Activated CD4-positive, alpha-beta T cell treated with anti-CD3 and anti-CD28 coated beads, Interleukin-2, amount 50 U/mL, for 48 hours (primary cell): ENCODE measurements at regions not wholly inside any gene's neighbourhood (a gene's known extent, or its start where the extent isn't known, plus 50 kb on each side); places are given as distances from the start of the nearest gene placed in this dataset.
"Not testable (repeated sequence)": the region's sequence is repeated elsewhere in the genome, so short reads cannot be mapped to it uniquely, and the experiment has no call there.

Source experiments
- DNase-seq, 2 experiments: peaks; one replicate each; pipeline ENCODE4 v3.0.0-alpha.2; 2020

DNA sequence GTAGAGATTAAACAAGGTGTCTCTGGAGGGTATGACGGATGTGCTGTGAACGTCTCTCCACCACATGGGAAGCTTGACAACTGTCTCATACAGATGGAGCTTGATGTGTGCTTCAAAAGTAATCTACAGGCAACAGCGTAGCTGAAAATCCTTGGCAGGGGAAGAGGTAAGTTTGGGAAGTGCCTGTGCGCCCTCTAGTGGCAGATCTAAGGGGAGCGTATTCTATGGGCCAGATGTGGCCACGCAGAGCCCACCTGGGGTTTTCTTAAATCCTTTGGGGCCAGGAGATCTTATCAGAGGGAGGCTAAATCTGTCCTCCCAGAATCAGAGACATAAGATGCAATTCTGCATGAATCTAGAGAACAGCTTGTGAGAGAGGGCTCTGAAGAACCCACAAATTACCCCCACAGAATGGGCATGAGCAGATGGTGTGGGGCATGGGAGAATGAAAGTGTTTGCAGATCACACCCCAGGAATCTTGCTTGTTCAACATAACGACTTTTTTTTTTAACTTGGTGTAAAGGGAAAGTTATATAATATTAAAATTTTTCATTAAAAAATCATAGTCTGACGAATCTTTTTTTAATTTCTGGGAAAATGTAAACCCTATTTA, 91.2 kb upstream of the MPP7 start:
- DNase-seq = peak; percentile 63 to 77

DNA sequence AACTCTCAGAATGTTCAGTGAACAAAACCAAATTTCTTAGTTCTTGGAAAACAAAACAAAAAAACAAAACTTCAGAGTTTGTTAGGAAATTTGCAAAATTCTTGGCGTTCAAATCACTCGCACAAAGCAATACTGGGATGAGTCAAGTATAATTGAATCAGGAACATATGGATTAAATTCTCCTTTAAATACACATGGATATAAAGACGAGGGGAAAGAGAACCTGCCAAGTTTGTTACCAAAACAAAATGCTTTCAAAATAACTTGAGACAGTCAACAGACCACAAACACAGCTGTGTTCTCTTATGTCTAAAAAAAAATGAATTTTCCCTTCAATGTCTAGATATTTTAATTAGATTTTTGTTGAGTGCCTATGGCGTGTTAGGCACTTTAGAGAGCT, 93.5 kb upstream of the MPP7 start:
- no peak for DNase-seq

DNA sequence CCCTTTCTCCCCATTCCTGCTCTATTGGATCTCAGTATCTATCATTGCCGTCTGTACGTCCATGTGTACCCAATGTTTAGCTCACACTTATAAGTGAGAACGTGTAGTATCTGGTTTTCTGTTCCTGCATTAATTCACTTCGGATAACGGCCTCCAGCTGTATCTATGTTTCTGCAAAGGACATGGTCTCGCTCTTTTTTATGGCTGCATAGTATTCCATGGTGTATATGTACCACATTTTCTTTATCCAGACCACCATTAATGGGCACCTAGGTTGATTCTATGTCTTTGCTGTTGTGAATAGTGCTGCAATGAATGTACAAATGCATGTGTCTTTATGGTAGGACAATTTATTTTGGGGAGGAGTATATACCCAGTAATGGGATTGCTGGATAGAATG, 94.4 kb upstream of the MPP7 start:
- DNase-seq = no peak

DNA sequence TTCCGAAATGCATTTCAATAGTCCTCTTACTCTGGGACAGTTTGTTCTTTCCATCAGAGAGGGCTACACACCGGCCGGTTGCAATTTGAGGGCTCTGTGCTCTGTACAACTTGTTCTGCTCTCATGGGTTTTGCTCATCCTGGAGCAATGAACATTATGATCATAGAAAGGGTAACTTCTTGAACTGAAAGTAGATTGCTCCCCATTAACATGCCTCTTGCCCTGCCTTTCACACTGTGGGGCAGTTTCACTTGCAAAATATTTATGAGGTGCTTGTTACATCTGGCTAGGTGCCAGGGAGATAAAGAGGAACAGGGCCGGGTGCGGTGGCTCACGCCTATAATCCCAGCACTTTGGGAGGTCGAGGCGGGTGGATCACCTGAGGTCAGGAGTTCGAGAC, 97.3 kb upstream of the MPP7 start:
- DNase-seq = no peak

DNA sequence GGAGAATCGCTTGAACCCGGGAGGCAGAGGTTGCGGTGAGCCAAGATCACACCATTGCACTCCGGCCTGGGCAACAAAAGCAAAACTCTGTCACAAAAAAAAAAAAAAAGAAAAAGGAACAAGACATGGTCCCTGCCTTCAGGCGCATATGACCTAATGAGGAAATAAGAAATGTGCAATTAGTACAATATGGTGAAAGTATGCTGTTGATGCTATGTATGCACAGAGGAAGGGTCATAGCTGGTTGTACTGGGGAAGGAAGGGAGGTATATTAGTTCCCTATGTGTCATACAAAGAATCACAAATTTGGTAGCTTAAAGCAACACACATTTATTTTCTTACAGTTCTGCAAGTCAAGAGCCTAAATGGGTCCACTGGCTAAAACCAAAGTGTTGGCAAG, 97.8 kb upstream of the MPP7 start:
- DNase-seq = no peak

DNA sequence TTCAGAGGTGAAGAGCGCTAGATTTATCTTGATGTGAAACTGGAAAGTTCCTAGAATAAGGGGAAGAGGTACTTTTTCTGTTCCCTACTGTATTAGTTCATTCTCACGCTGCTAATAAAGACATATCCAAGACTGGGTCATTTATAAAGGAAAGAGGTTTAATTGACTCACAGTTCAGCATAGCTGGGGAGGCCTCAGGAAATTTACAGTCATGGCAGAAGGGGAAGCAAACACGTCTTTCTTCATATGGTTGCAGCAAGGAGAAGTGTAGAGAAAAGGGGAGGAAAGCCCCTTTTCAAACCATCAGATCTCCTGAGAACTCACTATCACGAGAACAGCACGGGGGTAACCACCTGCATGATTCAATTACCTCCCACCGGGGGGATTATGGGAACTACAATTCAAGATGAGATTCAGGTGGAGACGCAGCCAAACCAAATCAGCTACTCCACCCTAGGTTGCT, 99.8 kb upstream of the MPP7 start:
- DNase-seq = not testable (repeated sequence)

DNA sequence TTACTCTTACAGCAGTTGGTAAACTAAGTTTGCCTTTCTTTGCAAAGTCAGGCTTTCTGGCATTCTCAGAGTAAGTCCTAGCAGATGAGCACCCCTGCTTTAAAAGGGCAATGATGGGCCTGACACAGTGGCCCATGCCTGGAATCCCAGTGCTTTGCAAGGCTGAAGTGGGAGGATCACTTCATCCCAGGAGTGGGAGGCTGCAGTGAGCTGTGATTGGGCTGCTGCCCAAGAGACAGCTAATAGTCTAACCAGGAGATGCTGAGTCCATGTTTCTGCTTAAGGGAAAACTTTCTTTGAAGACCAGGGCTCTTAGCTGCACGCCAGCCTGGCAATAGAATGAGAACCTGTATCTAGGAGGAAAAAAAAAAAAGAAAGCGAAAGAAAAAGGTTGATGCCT, 100.2 kb upstream of the MPP7 start:
- no peak for DNase-seq

DNA sequence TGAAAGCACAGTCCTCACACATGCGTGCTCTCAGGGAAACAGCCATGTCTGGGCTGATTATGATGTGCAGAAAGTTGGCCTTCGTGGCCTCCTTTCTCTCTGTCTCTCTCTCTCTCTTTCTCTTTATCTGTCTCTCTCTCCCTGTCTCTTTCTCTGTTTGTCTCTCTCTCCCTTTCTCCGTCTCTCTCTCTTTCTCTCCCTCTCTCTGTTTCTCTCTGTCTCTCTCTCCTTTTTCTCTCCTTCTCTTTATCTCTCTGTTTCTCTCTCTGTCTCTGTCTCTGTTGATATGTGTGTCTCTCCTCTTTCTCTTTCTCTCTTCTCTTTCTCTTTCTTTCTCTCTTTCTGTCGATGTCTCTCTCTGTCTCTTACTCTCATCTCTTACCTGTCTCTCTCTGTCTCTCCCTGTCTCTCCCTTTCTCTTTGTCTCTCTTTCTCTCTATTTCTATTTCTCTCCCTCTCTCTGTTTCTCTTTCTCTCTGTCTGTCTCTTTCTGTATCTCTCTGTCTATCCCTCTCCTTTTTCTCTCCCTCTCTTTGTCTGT, 105.4 kb upstream of the MPP7 start:
- no peak for DNase-seq

DNA sequence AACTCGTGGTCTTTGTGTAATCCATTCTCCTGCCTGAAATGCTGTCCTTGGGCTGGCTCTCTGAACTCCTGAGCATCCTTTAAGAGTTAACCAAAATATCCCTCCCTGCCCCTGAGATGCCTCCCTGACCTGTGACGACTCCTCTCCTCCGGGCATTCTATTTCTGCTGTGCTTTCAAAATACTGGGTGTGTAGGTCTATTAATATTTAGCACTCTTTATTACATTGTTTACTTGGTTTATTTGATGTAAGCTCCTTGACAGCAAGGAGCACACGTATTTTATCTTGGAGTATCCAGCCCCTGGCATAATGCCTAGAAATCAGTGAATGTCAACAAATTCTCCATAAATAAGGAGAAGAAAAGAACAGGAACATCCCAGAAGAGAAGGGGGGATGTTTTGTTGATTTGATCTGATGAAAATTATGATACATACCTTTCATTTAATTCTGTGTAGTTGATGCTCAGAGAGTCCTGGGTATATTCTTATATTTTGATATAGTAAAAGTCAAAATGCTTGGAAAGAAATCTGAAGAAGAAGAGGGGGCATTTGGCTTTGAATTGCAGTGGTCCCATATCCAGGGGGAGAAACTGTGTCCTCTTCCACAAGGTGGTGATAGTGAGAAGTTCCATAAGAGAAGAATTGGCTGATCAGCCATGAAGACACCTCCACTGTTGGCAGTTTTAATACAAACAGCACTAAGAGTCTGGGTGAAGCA, 107.7 kb upstream of the MPP7 start:
- DNase-seq = no peak

DNA sequence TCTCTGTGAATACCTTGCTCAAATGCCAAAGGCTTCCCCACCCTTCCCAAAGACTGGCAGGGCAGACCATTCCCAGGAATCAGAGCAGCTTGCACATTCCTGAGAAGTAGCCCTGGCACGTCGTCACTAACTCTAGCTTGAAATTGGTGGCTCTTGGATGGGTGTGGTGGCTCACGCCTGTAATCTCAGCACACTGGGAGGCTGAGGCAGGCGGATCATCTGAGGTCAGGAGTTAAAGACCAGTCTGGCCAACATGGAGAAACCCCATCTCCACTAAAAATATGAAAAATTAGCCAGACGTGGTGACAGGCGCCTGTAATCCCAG, 108.2 kb upstream of the MPP7 start:
- no peak for DNase-seq

DNA sequence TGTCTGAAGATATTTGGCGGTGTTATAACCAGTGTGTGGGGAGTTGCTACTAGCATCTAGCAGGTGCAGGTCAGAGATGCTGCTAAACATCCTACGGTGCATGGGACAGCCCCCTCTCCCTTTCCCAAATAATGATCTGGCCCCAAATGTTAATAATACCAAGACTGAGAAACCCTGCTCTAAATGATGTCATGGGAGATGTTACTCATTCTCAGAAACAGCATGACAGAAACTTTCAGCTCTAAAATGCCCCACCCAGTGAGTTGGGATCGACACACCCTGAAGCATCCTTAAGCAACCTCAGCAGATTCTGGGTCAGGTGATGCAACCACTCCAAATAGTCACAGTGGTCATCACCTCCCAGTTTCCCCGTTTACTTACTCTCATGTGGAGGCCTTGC, 108.8 kb upstream of the MPP7 start:
- DNase-seq = peak; percentile 8 to 35

DNA sequence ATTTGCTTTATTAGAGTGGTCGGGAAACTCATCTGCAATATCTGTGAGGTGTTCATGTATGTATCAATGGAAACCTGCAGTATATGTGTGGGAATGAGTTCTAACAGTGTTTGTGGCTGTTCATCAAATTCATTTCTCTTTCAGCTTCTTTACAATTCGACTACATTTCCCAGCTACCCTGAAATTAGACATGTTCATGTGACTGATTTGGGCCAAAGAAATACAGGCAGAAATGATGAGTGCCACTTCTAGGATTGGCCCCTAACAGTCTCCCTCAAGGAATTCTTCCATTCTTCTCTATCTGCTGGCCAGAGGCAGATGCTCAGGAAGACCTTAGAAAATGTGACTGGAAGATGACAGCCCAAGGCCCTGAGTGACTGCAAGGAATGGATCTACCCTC, 114.8 kb upstream of the WAC start:
- DNase-seq = no peak

DNA sequence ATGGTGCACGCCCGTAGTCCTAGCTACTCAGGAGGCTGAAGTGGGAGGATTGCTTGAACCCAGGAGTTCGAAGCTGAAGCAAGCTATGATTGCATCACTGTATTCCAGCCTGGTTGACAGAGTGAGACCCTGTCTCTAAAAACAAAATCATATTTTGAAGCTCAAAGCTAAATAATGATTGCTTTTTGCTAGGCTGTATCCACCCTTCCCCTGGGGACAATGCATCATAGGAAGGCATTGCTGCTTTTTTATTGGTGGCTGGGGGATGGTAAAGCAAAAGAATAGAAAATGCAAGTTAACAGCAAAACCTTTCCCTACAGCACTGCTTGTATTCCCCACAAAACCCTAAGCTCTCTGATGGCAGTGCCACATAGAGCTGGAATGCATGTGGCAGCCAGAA, 107.5 kb upstream of the WAC start:
- no peak for DNase-seq

DNA sequence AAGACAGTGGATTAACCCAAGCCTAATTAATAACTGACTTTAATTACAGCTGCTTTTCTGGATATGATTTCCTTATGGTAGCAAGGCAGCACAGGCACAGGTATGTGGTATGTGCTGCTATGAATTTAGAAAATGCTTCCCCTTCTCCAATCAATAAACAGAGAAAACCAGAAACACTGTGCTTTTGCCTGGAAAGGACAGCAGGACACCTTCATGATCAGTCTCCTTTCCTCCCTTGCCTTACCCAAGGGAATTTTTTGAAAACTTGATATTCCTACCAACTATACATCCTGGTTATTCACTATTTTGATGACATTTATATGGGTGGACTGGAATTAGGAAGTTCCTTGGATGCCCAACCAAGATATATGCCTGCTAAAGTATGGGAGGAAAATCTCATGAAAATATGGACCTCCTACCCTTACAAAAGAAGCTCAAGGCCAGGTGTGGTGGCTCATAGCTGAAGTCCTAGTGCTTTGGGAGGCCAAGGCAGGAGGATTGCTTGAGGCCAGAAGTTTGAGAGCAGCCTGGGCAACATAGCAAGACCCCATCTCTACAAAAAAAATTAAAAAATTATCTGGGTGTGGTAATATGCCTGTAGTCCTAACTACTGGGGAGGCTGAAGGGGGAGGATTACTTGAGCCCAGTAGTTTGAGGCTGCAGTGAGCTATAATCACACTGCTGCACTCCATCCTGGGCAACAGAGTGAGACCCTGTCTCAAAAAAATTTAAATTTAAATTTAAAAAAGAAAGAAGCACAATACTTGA, 106.3 kb upstream of the WAC start:
- no peak for DNase-seq

DNA sequence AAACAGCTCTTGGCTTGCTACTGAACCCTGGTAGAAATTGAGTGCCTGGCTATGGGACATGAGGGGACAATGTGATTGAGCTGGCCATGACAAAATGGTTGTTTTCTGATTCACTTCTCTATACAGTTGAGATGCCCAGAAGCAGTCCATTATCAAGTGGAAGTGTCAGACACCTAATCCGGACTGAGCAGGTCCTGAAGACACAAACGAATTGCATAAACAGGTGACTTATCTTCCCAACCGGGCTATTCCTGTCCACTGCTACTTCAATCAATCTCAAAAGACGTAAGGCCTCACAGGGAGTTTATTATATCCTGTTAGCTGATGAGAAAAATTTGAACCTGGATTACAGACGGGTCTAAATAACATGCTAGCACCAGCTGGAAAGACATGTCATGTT, 105.5 kb upstream of the WAC start:
- DNase-seq = no peak

DNA sequence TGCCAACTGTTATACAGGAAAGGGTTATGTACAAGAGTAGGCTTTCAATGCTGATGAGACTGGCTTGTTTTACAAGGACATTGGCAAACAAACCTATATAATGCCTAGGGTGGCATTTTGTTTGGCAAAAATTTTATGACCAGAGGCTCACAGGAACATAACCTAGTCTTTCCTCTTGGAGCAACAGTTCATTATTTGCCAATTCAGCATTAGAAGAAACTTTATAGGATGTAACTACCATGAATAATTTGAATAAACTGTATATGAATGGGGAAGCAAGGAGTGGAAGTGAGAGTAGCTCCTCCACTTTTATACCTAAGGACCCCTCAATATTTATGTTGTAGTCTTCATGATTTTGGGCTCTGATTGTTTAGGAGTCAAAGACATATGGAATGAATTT, 103.9 kb upstream of the WAC start:
- DNase-seq = no peak

DNA sequence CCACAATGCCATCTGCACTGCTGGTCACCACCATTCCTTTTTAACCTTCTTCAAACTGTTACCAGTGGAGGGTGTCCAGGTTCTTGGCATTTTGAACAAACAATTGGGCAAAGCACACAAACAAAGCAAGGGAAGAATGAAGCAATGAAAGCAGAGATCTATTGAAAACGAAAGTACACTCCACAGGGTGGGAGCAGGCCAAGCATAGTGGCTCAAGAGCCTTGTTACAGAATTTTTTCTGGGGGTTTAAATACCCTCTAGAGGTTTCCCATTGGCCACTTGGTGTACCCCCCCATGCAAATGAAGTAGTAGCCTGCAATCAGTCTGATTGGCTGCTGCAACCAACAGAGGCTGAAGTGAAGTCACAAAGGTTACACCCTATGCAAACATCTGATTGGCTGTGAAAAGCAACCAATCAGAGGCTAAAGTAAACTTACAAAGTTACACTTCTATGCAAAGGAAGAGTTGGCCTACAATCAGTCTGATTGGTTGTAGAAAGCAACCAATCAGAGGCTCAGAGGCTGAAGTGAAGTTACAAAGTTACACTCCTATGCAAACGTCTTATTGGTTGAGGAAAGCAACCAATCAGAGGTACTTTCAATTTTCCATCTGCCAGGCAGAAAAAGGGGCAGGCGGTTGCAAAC, 103.2 kb upstream of the WAC start:
- no peak for DNase-seq

DNA sequence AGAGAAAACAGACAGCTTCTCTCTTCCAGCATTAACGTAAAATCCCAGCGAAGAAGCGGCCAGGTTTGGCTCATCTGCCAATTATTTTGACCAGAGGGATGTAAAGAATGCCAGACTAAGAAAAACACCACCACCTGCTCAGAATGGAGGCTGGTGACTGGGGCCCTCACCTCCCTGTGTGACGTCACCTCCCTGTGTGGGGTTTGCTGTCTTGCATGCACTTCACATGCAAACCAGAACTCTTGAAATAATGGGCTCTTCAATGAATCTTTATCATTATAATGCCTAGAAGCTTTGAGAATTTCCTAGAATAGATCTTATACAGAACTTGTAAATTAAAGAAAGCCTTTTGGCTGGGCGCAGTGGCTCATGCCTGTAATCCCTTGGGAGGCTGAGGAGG, 101.8 kb upstream of the WAC start:
- no peak for DNase-seq

DNA sequence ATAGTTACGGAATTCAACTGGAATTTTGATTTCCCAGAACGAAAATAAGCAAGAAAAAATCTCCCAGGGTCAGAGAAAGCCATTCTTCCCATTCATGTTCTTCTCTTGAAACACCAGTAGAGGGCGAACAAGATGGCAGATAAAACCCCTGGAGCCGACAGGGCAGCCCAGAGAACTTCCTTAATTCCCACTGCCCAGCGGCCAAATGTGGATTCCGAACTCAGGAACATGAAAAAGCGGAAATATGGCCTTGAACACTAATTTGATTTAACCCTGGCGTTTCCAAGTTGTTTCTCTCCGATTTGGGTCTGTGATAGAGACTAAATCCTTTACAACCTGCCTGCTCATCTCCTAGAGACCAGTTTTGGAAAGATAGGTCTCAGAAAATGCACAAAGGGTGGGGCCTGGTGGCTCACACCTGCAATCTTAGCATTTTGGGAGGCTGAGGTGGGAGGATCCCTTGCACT, 100.7 kb upstream of the WAC start:
- peak; percentile 15 to 30 for DNase-seq

DNA sequence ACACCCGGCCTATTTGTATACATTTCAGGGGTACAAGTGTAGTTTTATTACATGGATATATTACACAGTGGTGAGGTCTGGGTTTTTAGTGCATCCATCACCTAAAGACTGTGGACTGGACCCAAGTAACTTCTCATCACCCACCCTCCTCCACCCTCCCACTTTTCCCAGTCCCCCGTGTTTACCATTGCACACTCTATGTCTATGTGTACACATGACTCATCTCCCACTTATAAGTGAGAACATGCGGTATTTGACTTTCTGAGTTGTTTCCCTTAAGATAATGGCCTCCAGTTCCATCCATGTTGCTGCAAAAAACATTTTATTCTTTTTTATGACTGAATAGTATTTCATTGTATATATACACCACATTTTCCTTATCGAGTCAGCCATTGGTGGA, 98.9 kb upstream of the WAC start:
- no peak for DNase-seq

DNA sequence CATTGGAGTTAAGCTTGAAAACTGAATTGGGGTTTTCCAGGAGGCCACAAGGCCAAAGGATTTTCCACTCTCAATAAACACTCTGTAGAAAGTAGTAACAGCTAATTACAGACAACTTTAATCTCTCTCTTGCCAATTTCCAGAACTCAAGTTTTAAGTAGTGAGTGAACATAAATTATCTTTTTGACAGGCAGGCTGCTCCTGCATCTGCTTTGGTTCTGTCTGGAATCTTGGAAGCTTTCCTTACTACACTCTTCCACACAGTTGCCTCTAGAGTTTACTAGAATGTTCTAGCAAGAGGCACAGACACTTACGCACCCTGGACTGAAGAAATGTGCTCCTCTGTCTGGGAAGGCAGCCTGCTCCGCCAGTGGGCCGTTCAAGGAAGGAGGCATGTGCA, 90.5 kb upstream of the WAC start:
- DNase-seq = no peak

DNA sequence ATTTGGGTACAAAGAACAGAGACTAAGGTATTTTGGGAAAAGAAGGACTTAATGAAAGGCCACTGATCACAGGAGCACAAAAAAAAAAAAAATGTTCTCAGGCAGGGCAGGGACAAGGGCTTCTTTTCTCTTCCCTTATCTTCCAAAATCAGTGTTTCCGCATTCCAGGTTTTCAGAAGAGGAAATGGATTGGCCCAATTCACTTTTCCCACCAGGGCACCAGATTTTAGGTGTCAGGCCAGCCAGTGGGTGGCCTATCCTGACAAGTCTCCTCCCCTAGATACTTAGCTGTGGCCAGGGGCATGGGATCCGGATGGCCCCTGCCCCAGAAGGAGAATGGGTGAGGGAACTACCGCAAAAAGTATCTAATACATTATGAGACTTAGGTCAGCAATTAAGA, 88.9 kb upstream of the WAC start:
- no peak for DNase-seq

DNA sequence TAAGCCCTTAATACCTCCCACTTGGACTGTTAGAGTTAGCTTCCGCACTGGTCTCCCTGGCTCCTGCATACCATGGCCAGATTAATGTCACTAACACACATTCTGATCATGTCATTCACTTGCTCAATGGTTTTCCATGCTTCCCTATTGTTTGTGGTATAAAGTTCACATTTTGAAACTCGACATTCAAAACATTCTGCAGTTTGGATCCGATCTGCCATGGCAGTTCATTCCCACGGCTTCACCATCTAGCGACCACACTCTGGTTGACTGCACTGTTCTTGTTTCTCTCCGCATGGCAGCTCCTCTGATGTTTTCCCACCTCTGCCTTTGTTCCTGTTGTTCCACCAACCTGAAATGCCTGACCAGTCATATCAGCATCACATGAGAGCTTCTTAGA, 87.4 kb upstream of the WAC start:
- no peak for DNase-seq

DNA sequence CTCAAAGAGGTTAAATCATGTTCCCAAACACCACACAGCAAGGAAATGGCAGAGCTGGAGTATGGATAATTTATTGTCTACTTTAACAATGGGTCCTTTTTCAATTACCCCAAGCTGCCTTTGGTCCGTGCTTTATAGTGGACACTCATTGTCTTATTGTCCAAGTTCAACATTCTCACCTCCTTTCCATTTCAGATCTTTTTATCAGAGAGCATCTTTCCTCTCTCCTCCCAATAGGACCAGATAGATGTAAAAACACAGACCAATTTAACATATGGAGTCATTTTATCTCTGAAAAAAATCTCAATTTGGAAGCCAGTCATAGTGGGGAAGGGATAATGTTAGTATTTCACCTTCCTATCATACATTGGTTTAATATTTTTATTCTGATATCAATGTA, 83.5 kb upstream of the WAC start:
- no peak for DNase-seq
